Astrocyte (in vitro differentiated cells and primary cell): ENCODE measurements at regions not wholly inside any gene's neighbourhood (a gene's known extent, or its start where the extent isn't known, plus 50 kb on each side); places are given as distances from the start of the nearest gene placed in this dataset.

Source experiments
- DNase-seq: peaks from one replicate; pipeline ENCODE4 v3.0.0-alpha.2; 2010; ENCODE audit warnings: low read depth
- FAIRE-seq: peaks from 2 replicates; lab custom pipeline; 2011; peaks lifted over from hg19 to GRCh38; lab: Jason Lieb, UNC
- H2AFZ ChIP-seq: 2 replicates; pipeline ENCODE4 v1.6.0; 2012; ENCODE audit warnings: low read depth, low read length, inconsistent platforms
- H3K27ac ChIP-seq: 2 replicates; pipeline ENCODE4 v1.5.1; 2011; ENCODE audit warnings: low read depth, low read length, inconsistent platforms
- H3K27me3 ChIP-seq: 2 replicates; pipeline ENCODE4 v1.6.0; 2011; ENCODE audit warnings: low read length, inconsistent platforms; ENCODE audit not compliant: insufficient read depth
- H3K36me3 ChIP-seq: 2 replicates; pipeline ENCODE4 v1.5.1; 2011; ENCODE audit warnings: low read length, inconsistent platforms; ENCODE audit not compliant: insufficient read depth
- H3K4me1 ChIP-seq: 2 replicates; pipeline ENCODE4 v1.5.1; 2011; ENCODE audit warnings: low read length, inconsistent platforms; ENCODE audit not compliant: insufficient read depth
- H3K4me2 ChIP-seq: 2 replicates; pipeline ENCODE4 v1.6.0; 2012; ENCODE audit warnings: low read length, inconsistent platforms
- H3K4me3 ChIP-seq: 2 replicates; pipeline ENCODE4 v1.5.1; 2011; ENCODE audit warnings: low read depth, mild to moderate bottlenecking, low read length, inconsistent platforms; ENCODE audit not compliant: insufficient read depth
- H3K79me2 ChIP-seq: 2 replicates; pipeline ENCODE4 v1.6.0; 2012; ENCODE audit warnings: mild to moderate bottlenecking, low read length, inconsistent platforms; ENCODE audit not compliant: insufficient read depth
- H3K9ac ChIP-seq: 2 replicates; pipeline ENCODE4 v1.6.0; 2012; ENCODE audit warnings: mild to moderate bottlenecking, low read length, inconsistent platforms
- H3K9me3 ChIP-seq: 2 replicates; pipeline ENCODE4 v1.5.1; 2012; ENCODE audit warnings: low read depth, mild to moderate bottlenecking, low read length, inconsistent platforms; ENCODE audit not compliant: insufficient read depth
- H4K20me1 ChIP-seq: 2 replicates; pipeline ENCODE4 v1.6.0; 2012; ENCODE audit warnings: low read length, inconsistent platforms; ENCODE audit not compliant: insufficient read depth
- H3K27ac Mint-ChIP-seq: one replicate; pipeline ENCODE4 v1.8.0; 2021; ENCODE audit warnings: mild to moderate bottlenecking, mixed read lengths; ENCODE audit not compliant: unreplicated experiment
- H3K27me3 Mint-ChIP-seq: one replicate; pipeline ENCODE4 v1.8.0; 2021; ENCODE audit warnings: low read depth, mixed read lengths; ENCODE audit not compliant: unreplicated experiment
- H3K36me3 Mint-ChIP-seq: one replicate; pipeline ENCODE4 v1.8.0; 2021; ENCODE audit warnings: low read depth, mixed read lengths; ENCODE audit not compliant: unreplicated experiment
- H3K4me1 Mint-ChIP-seq: one replicate; pipeline ENCODE4 v1.8.0; 2021; ENCODE audit warnings: low read depth, mixed read lengths; ENCODE audit not compliant: unreplicated experiment
- H3K4me3 Mint-ChIP-seq: one replicate; pipeline ENCODE4 v1.8.0; 2021; ENCODE audit warnings: mild to moderate bottlenecking, moderate library complexity, mixed read lengths; ENCODE audit not compliant: unreplicated experiment
- H3K9me3 Mint-ChIP-seq: one replicate; pipeline ENCODE4 v1.8.0; 2021; ENCODE audit warnings: mild to moderate bottlenecking, mixed read lengths; ENCODE audit not compliant: unreplicated experiment
- CTCF ChIP-seq: IDR thresholded peaks from 2 replicates; pipeline ENCODE4 v1.5.1; 2011; ENCODE audit warnings: low read depth, mild to moderate bottlenecking, inconsistent platforms, low read length, moderate library complexity; ENCODE audit not compliant: insufficient read depth
- EZH2 ChIP-seq: IDR thresholded peaks from 2 replicates; pipeline ENCODE4 v1.6.1; 2012; ENCODE audit warnings: mild to moderate bottlenecking, low read length, inconsistent platforms; ENCODE audit not compliant: insufficient read depth

GRCh38 chr5:10860196-10860543 lies 99.1 kb upstream of the DAP start:
- H3K27ac ChIP-seq = peak overlapping the region; percentile 52
- H2AFZ ChIP-seq = no peak overlapping the region

GRCh38 chr5:10859393-10860195 lies 98.6 kb upstream of the DAP start:
- Histone ChIP-seq H3K4me2 (no peak overlapping the region), H3K36me3 (no peaks in the 10 kb centered on the region), H3K4me1 (peaks cover 15% of the 10 kb centered on the region), H3K79me2 (no peaks in the 10 kb centered on the region), H3K9ac (no peak overlapping the region), H3K27ac (no peak overlapping the region), H3K9me3 (no peaks in the 10 kb centered on the region), H3K4me3 (no peak overlapping the region), H3K27me3 (no peaks in the 10 kb centered on the region), H4K20me1 (no peaks in the 10 kb centered on the region), H2AFZ (no peak overlapping the region)
- Mint-ChIP-seq H3K36me3 (no peaks in the 10 kb centered on the region), H3K27ac (no peak overlapping the region), H3K27me3 (peaks cover 2% of the 10 kb centered on the region), H3K4me3 (no peak overlapping the region), H3K4me1 (peaks cover 23% of the 10 kb centered on the region), H3K9me3 (no peaks in the 10 kb centered on the region)
- TF ChIP-seq CTCF (no peak), EZH2 (no peak)
- DNase-seq = no peak
- no peak for FAIRE-seq

More at GRCh38 chr5:10860196-10860543, 99.1 kb upstream of the DAP start:
- Mint-ChIP-seq H3K36me3 (no peaks in the 10 kb centered on the region), H3K27me3 (no peaks in the 10 kb centered on the region), H3K27ac (no peak overlapping the region), H3K4me3 (no peak overlapping the region), H3K4me1 (peaks cover 23% of the 10 kb centered on the region), H3K9me3 (no peaks in the 10 kb centered on the region)
- DNase-seq (no peak), FAIRE-seq (no peak)
- no peak overlapping the region for H3K4me3 ChIP-seq
- no peaks in the 10 kb centered on the region for H4K20me1 ChIP-seq
- H3K4me2 ChIP-seq = peak overlapping the region; percentile 63
- TF ChIP-seq EZH2 (no peak), CTCF (no peak)
- peak overlapping the region; percentile 47 for H3K9ac ChIP-seq
- H3K36me3 ChIP-seq = no peaks in the 10 kb centered on the region
- H3K9me3 ChIP-seq = no peaks in the 10 kb centered on the region
- H3K27me3 ChIP-seq = no peaks in the 10 kb centered on the region
- no peaks in the 10 kb centered on the region for H3K79me2 ChIP-seq
- H3K4me1 ChIP-seq = peaks cover 15% of the 10 kb centered on the region

GRCh38 chr5:10858945-10859344 lies 97.9 kb upstream of the DAP start:
- Mint-ChIP-seq H3K4me3 (no peak overlapping the region), H3K4me1 (peaks cover 23% of the 10 kb centered on the region)

More at GRCh38 chr5:10858945-10859344, 97.9 kb upstream of the DAP start:
- no peak for DNase-seq
- Histone ChIP-seq H4K20me1 (no peaks in the 10 kb centered on the region), H3K27me3 (no peaks in the 10 kb centered on the region), H3K4me3 (no peak overlapping the region), H2AFZ (no peak overlapping the region), H3K79me2 (no peaks in the 10 kb centered on the region), H3K4me1 (peaks cover 15% of the 10 kb centered on the region), H3K36me3 (no peaks in the 10 kb centered on the region), H3K4me2 (no peak overlapping the region), H3K9me3 (no peaks in the 10 kb centered on the region), H3K9ac (no peak overlapping the region), H3K27ac (no peak overlapping the region)
- Mint-ChIP-seq H3K27me3 (peaks cover 6% of the 10 kb centered on the region), H3K9me3 (no peaks in the 10 kb centered on the region), H3K36me3 (no peaks in the 10 kb centered on the region), H3K27ac (no peak overlapping the region)
- no peak for FAIRE-seq
- TF ChIP-seq CTCF (no peak), EZH2 (no peak)
